GM19240 (cell line): ENCODE measurements at regions not wholly inside any gene's neighbourhood (a gene's known extent, or its start where the extent isn't known, plus 50 kb on each side); places are given as distances from the start of the nearest gene placed in this dataset.
"Not testable (repeated sequence)": the region's sequence is repeated elsewhere in the genome, so short reads cannot be mapped to it uniquely, and the experiment has no call there.

Experiments used
- DNase-seq: peaks from one replicate; pipeline ENCODE4 v3.0.0; 2011; ENCODE audit warnings: low spot score; ENCODE audit not compliant: insufficient read length

- no peak for DNase-seq
Observed at GRCh38 chr5:163772644-163773043, 267.2 kb downstream of the MAT2B start.

- DNase-seq, result no peak
Observed at GRCh38 chr5:163773226-163773625, 267.8 kb downstream of the MAT2B start.

- DNase-seq, result no peak
Observed at GRCh38 chr5:163789870-163790269, 284.5 kb downstream of the MAT2B start.

- no peak for DNase-seq
Observed at GRCh38 chr5:163790497-163790896, 285.1 kb downstream of the MAT2B start.

- DNase-seq, result no peak
Observed at GRCh38 chr5:163794993-163795392, 289.6 kb downstream of the MAT2B start.

GRCh38 chr5:163807781-163808180, 302.4 kb downstream of the MAT2B start:
- DNase-seq, result no peak

GRCh38 chr5:163809473-163809872, 304.1 kb downstream of the MAT2B start:
- no peak for DNase-seq

- DNase-seq, result no peak
Observed at GRCh38 chr5:163813900-163814299, 308.5 kb downstream of the MAT2B start.

- no peak for DNase-seq
Observed at GRCh38 chr5:163815240-163815791, 309.9 kb downstream of the MAT2B start.

GRCh38 chr5:163821142-163821541, 315.7 kb downstream of the MAT2B start:
- DNase-seq, result no peak

GRCh38 chr5:163822548-163822947, 317.1 kb downstream of the MAT2B start:
- DNase-seq, result no peak

- DNase-seq, result no peak
Observed at GRCh38 chr5:163825661-163826060, 320.2 kb downstream of the MAT2B start.

- no peak for DNase-seq
Observed at GRCh38 chr5:163826201-163826600, 320.8 kb downstream of the MAT2B start.

- no peak for DNase-seq
Observed at GRCh38 chr5:163832155-163832554, 326.7 kb downstream of the MAT2B start.

- no peak for DNase-seq
Observed at GRCh38 chr5:163838738-163839137, 333.3 kb downstream of the MAT2B start.

GRCh38 chr5:163846512-163846911, 341.1 kb downstream of the MAT2B start:
- DNase-seq, result no peak

GRCh38 chr5:163855754-163856153, 350.3 kb downstream of the MAT2B start:
- DNase-seq, result no peak

- no peak for DNase-seq
Observed at GRCh38 chr5:163861670-163862069, 356.3 kb downstream of the MAT2B start.

- no peak for DNase-seq
Observed at GRCh38 chr5:163867324-163867723, 361.9 kb downstream of the MAT2B start.

- DNase-seq, result no peak
Observed at GRCh38 chr5:163867738-163868137, 362.3 kb downstream of the MAT2B start.

- no peak for DNase-seq
Observed at GRCh38 chr5:163869581-163869980, 364.2 kb downstream of the MAT2B start.

GRCh38 chr5:163870441-163870840, 365.0 kb downstream of the MAT2B start:
- DNase-seq, result no peak

GRCh38 chr5:163874431-163874830, 369.0 kb downstream of the MAT2B start:
- DNase-seq, result no peak

- not testable (repeated sequence) for DNase-seq
Observed at GRCh38 chr5:163874912-163875311, 369.5 kb downstream of the MAT2B start.
